Muscle layer of duodenum (tissue), 2 donors: ENCODE measurements at regions not wholly inside any gene's neighbourhood (a gene's known extent, or its start where the extent isn't known, plus 50 kb on each side); places are given as distances from the start of the nearest gene placed in this dataset.

ENCODE experiments used
- H3K27ac ChIP-seq: one replicate; pipeline ENCODE4 v1.7.0; 2013; ENCODE audit warnings: mild to moderate bottlenecking, low read length
- H3K27me3 ChIP-seq: one replicate; pipeline ENCODE4 v1.7.0; 2013; ENCODE audit warnings: low read depth, mild to moderate bottlenecking, control low read depth, low read length
- H3K36me3 ChIP-seq, 2 donors: one replicate each; pipeline ENCODE4 v1.7.0; 2013; ENCODE audit warnings: low read length in 2 of 2, control low read depth in 1 of 2, mild to moderate bottlenecking in 1 of 2; ENCODE audit not compliant: insufficient read depth in 2 of 2, control insufficient read depth in 1 of 2
- H3K4me1 ChIP-seq, 2 donors: one replicate each; pipeline ENCODE4 v1.7.0; 2013; ENCODE audit warnings: low read length in 2 of 2, mild to moderate bottlenecking in 2 of 2, control low read depth in 1 of 2, moderate library complexity in 1 of 2; ENCODE audit not compliant: insufficient read depth in 2 of 2, control insufficient read depth in 1 of 2
- H3K4me3 ChIP-seq, 2 donors: one replicate each; pipeline ENCODE4 v1.7.0; 2013; ENCODE audit warnings: low read length in 2 of 2, low read depth in 1 of 2, mild to moderate bottlenecking in 1 of 2
- H3K9me3 ChIP-seq, 2 donors: one replicate each; pipeline ENCODE4 v1.7.0; 2013; ENCODE audit warnings: low read length in 2 of 2, control low read depth in 1 of 2, mild to moderate bottlenecking in 1 of 2; ENCODE audit not compliant: control insufficient read depth in 1 of 2
- donor health status: healthy.

DNA sequence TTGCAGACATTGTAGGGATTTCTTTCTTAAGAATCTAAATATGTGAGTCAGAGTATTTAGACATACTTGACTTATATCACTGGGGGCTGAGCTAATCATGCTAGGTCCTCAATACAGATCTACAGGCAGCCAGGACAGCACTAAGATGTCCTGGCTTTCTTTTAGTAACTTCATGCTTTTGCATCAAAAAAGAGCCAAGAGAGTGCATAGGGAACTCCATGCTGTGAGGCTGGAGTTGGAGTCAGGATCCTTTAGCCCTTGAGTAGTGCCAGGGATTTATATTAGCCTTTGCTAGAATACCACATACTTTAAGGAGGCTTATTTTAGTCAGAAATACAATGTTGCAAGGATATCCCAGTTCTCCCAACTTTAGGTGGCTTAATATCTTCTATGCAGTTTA is 289.7 kb downstream of the CCDC85A start:
- Histone ChIP-seq H3K27me3 (no peaks in the 10 kb centered on the region), H3K27ac (no peak overlapping the region), H3K36me3 (no peaks in the 10 kb centered on the region)

DNA sequence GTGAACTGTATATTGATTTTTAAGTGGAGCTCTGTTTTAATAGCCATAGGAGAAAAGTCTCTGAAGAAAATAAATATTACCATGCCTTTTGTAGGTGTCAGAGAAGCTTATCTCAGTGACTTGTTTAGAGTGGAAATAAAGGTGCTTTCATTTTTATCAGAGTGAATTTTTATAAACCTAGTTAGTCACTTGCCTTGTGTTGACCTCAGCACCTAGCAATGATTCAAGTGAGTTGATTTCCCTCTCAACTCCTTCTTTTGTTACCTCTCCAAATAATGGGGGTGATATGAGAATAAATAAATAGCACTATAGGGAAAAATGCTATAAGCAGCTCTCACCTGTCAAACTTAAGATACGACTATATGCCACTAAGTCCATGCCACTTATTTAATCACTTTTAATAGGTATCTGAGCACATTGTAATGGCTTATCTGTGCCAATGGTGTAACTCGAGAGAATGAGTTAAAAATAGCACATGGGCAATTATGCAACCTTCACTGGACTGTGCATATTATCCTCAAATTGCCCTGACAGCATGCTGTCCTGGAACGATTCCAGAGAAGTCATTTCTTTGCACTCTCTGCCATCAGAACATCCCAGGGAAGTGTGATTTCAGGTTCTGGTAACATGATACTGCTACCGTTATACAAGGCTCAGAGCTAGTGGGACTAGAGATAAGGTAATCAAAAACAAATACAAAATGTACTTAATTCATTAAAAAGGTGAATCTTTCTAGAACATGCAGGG is 290.8 kb downstream of the CCDC85A start:
- Histone ChIP-seq H3K4me1 (no peaks in the 10 kb centered on the region), H3K36me3 (no peaks in the 10 kb centered on the region), H3K9me3 (no peaks in the 10 kb centered on the region), H3K27ac (no peak overlapping the region), H3K4me3 (no peak overlapping the region), H3K27me3 (no peaks in the 10 kb centered on the region)

More for the DNA sequence above, 289.7 kb downstream of the CCDC85A start:
- Histone ChIP-seq H3K4me1 (no peaks in the 10 kb centered on the region), H3K9me3 (no peaks in the 10 kb centered on the region), H3K4me3 (no peak overlapping the region)

DNA sequence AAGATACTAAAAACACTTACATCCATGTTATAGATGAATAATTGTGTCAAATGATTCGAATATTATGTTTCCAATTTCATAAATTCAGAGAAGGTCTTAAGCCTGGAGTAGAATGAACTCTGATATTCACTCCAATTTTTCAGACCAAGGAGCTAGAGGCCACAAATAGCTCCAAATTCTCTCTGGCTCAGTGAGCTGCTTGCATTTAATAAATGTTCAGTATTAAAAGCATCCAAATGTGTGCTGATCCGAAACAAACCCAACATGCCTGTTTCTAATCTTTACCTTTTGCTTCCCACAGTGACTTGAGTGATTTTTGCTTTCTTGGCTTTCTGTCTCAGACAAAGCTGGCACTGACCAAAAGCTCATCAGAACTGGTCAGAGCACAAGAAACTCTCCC is 291.4 kb downstream of the CCDC85A start:
- Histone ChIP-seq H3K27me3 (no peaks in the 10 kb centered on the region), H3K36me3 (no peaks in the 10 kb centered on the region), H3K27ac (no peak overlapping the region), H3K4me1 (no peaks in the 10 kb centered on the region), H3K4me3 (no peak overlapping the region), H3K9me3 (no peaks in the 10 kb centered on the region)

DNA sequence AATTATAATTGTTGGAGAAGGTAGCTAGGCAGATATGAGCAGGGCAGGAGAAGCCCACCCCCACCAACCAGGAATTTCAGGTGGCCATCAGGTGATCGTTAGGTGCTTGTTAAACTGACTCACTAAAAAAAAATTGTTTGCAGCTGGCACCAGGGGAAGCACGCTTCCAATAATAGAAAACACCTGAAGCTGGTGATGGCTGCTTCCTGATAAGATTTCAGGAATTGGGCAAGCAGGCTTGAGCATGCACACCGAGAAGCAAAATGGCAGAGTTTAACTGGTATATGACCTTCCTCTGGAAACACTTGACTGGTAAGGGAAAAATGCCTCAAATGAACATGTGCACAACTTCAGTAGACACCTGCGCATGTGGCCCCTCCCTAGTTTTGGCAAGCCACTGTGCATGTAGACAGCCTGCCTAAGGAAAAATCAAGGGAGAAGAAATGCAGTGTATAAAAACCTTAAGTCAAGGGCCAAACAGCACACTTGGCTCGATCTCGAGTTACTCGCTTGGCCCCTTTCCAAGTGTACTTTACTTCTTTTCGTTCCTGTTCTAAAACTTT is 292.8 kb downstream of the CCDC85A start:
- no peaks in the 10 kb centered on the region for H3K4me1 ChIP-seq
- H3K27me3 ChIP-seq = no peaks in the 10 kb centered on the region
- H3K9me3 ChIP-seq = no peaks in the 10 kb centered on the region
- no peaks in the 10 kb centered on the region for H3K36me3 ChIP-seq
- H3K27ac ChIP-seq = no peak overlapping the region
- no peak overlapping the region for H3K4me3 ChIP-seq

DNA sequence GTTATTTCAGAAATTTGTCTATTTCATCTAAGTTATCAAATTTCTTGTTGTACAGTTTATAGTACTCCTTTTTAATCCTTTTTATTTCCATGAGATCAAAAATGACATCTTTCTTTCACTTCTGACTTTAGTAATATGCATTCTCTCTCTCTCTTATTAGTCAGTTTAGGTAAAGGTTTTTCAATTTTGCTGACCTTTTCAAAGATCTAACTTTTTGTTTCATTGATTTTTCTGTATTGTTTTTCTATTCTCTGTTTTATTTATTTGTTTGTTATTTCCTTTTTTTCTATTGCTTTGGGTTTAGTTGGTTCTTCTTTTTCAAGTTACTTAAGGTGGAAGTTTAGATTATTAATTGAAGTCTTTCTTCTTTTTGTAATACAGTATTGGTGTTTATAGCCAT is 294.2 kb downstream of the CCDC85A start:
- Histone ChIP-seq H3K4me3 (no peak overlapping the region), H3K36me3 (no peaks in the 10 kb centered on the region), H3K27ac (no peak overlapping the region), H3K27me3 (no peaks in the 10 kb centered on the region), H3K9me3 (no peaks in the 10 kb centered on the region), H3K4me1 (no peaks in the 10 kb centered on the region)

DNA sequence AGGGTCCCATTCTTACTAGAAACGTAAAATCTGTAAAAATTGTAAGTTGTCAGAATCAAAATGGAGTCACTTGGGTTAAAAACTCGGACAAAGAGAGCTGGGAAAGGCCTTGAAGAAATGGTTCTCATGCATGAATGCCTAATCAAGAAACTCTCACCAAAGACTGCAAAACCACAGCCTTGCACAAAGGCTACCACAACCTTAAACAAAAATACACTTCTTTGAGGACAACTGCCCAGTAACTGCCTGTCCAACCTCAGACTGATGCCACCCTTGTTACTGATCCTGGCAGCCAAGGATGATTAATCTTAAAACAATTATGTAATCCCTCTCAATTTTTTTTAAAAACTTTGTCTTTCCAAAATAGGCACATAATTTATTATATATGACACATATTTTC is 299.3 kb downstream of the CCDC85A start:
- H3K36me3 ChIP-seq = no peaks in the 10 kb centered on the region

DNA sequence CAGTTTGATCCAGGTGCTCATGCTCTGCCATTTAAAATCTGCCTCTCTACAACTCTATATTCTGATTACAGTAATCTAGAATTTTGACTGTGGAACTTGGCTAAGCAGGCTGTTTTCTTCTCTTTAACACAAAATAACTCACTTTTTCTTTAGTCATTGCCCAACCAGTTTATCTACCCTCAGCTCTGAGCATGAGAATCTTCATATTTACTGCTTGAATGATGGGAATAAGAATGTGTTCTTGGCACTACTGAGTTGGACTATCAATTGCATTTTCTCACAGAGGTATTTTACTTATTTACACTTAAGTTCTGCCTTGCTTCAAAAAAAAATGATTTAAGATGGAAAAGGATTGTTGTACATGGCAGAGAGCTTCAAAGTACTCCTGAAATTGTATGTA is 301.1 kb downstream of the CCDC85A start:
- H3K36me3 ChIP-seq = no peaks in the 10 kb centered on the region
- H3K27me3 ChIP-seq = no peaks in the 10 kb centered on the region
- no peak overlapping the region for H3K27ac ChIP-seq
- no peak overlapping the region for H3K4me3 ChIP-seq
- no peaks in the 10 kb centered on the region for H3K9me3 ChIP-seq
- H3K4me1 ChIP-seq = no peaks in the 10 kb centered on the region

More for the DNA sequence above, 299.3 kb downstream of the CCDC85A start:
- Histone ChIP-seq H3K9me3 (no peaks in the 10 kb centered on the region), H3K27ac (no peak overlapping the region), H3K4me3 (no peak overlapping the region), H3K4me1 (no peaks in the 10 kb centered on the region), H3K27me3 (no peaks in the 10 kb centered on the region)

DNA sequence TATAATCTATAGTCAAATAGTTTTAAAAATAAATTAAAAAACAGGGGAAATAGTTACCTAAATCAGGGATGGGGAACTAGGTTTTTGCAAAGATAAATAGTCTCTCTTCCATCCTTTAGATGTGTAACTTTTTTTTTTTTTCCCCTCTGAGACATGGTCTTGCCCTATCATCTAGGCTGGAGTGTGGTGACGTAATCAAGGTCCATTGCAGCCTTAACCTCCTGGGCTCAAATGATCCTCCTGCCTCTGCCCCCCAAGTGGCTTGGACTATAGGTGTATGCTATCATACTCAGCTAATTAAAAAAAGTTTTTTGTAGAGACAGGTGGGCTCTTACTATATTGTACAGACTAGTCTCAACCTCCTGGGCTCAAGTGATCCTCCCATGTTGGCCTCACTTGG is 316.5 kb downstream of the CCDC85A start:
- no peak overlapping the region for H3K4me3 ChIP-seq
- H3K27me3 ChIP-seq = no peaks in the 10 kb centered on the region
- no peak overlapping the region for H3K27ac ChIP-seq
- no peaks in the 10 kb centered on the region for H3K4me1 ChIP-seq
- no peaks in the 10 kb centered on the region for H3K9me3 ChIP-seq
- no peaks in the 10 kb centered on the region for H3K36me3 ChIP-seq

DNA sequence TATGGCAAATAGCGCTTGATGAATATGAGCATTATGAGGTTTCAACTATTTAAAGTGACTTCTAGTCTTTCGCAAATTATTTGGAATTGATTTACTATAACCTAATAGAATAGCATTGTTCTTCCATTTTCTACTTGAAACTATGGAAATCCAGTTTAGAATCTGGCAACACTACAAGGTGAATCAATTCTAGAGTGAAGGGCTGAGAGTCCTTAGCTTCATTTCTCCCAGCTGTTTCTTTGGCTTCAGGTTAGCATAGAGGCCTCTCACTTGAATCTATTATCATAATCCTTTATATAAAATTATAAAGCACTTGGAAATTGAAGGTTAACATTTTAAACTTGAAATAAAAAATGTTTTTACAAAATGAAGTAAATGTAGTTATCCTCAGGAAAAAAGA is 318.8 kb downstream of the CCDC85A start:
- H3K4me3 ChIP-seq = no peak overlapping the region
- H3K27me3 ChIP-seq = no peaks in the 10 kb centered on the region
- H3K36me3 ChIP-seq = no peaks in the 10 kb centered on the region

DNA sequence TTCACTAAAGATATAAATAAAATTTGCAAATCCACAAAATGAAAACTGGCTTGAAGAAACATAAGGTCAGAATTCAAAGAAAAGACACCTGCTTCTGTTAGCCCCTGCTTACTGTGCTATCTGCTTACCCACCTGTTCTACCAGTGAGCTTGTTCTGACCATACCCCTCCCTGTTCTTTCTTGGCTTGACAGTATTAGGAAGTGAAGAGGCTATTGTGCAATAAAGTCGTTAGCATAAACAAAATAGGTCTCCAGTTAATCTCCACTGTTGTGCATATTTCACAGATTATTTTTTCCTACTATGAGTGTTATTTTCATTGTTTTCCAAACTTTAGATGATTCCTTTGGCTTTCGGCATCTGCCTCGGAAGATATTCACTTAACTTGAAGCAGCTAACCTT is 322.1 kb downstream of the CCDC85A start:
- Histone ChIP-seq H3K4me1 (no peaks in the 10 kb centered on the region), H3K36me3 (no peaks in the 10 kb centered on the region), H3K4me3 (no peak overlapping the region), H3K27me3 (no peaks in the 10 kb centered on the region), H3K9me3 (peaks cover 0 to 5% of the 10 kb centered on the region in 2 donors), H3K27ac (no peak overlapping the region)

More for the DNA sequence above, 318.8 kb downstream of the CCDC85A start:
- Histone ChIP-seq H3K9me3 (no peaks in the 10 kb centered on the region), H3K27ac (no peak overlapping the region), H3K4me1 (no peaks in the 10 kb centered on the region)

DNA sequence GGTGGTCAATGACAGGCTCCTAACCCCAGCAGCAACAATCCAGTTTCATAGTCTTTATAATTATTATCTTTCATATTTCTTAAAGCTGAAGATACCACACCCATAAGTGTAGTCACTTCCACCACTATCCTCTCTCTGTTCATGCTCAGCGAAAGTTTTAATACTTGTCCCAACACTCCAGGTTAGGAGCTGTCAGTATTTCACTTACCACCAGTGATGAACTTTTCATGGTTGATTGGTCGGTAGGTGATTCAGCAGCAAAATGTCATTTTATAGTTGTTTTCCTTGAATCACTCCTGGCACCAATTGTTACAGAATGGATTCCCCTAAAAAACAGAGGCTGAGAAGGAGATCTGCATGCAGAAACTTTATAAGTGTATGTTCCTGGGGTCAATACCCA is 324.9 kb downstream of the CCDC85A start:
- Histone ChIP-seq H3K4me1 (no peaks in the 10 kb centered on the region), H3K27ac (no peak overlapping the region), H3K36me3 (no peaks in the 10 kb centered on the region), H3K27me3 (no peaks in the 10 kb centered on the region), H3K9me3 (peaks cover 0 to 5% of the 10 kb centered on the region in 2 donors), H3K4me3 (no peak overlapping the region)

DNA sequence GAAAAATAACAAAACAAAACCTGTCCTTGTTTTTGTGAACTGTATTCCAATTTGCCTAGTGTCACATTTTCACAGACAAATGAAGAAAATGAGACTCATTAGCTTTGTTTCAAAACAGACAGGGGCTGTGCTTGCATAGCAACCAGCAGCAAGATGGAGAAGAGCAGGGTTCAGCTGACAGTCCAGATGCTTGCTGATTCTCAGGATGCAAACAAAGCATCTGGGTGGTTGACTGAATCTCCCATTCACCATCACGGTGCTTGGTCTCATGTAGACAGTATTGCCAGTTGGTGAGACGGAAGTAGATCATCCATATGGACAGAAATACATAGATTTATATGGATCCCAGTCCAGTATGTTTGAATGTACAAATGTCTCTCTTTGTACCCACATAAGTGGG is 326.8 kb downstream of the CCDC85A start:
- peaks cover 0 to 5% of the 10 kb centered on the region in 2 donors for H3K9me3 ChIP-seq
- no peak overlapping the region for H3K4me3 ChIP-seq
- H3K27ac ChIP-seq = no peak overlapping the region
- no peaks in the 10 kb centered on the region for H3K36me3 ChIP-seq
- no peaks in the 10 kb centered on the region for H3K4me1 ChIP-seq
- no peaks in the 10 kb centered on the region for H3K27me3 ChIP-seq
